Prostate gland (tissue), 2 donors: ENCODE measurements at regions not wholly inside any gene's neighbourhood (a gene's known extent, or its start where the extent isn't known, plus 50 kb on each side); places are given as distances from the start of the nearest gene placed in this dataset.

ENCODE experiments used
- POLR2A ChIP-seq: fragments of 450-650 bp; IDR thresholded peaks from one replicate; pipeline ENCODE4 v1.6.1; 2016; ENCODE audit warnings: antibody characterized with exemption, mild to moderate bottlenecking
- POLR2AphosphoS5 ChIP-seq: sonication (generic); formaldehyde crosslinking; IDR thresholded peaks from one replicate; pipeline ENCODE4 v1.6.1; 2017; ENCODE audit warnings: antibody characterized with exemption
- TF ChIP-seq, protein P1 (sequence below), 4 experiments: fragments of 200-600 bp in 2 of 4; fragments of 450-650 bp in 2 of 4; sonication (generic) in 2 of 4; IDR thresholded peaks; 1 replicate in 3 of 4; 2 replicates in 1 of 4; pipeline ENCODE4 v1.5.1; 2016 to 2019; ENCODE audit warnings: antibody characterized with exemption in 4 of 4, mild to moderate bottlenecking in 2 of 4, moderate library complexity in 2 of 4

DNA sequence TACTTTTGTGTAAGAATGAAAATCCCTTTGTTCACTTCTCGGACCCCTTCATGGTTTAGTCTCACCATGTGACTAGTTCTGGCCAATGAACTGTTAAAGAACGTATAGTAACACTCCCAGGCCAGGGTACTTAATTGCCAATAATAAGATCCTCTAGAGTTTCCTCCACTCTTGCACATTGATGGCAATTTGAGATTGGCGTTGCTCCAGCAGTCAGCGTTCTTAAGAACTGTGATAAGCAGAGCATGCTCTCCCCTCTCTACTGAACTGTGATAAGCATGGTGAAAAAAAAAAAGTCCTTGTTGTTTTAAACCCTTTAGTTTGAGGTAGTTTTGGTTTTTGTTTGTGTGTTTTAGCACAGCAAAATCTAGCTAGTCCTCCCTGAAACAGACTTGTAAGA, 854.5 kb downstream of the SLC6A15 start:
- TF ChIP-seq, protein P1, sequence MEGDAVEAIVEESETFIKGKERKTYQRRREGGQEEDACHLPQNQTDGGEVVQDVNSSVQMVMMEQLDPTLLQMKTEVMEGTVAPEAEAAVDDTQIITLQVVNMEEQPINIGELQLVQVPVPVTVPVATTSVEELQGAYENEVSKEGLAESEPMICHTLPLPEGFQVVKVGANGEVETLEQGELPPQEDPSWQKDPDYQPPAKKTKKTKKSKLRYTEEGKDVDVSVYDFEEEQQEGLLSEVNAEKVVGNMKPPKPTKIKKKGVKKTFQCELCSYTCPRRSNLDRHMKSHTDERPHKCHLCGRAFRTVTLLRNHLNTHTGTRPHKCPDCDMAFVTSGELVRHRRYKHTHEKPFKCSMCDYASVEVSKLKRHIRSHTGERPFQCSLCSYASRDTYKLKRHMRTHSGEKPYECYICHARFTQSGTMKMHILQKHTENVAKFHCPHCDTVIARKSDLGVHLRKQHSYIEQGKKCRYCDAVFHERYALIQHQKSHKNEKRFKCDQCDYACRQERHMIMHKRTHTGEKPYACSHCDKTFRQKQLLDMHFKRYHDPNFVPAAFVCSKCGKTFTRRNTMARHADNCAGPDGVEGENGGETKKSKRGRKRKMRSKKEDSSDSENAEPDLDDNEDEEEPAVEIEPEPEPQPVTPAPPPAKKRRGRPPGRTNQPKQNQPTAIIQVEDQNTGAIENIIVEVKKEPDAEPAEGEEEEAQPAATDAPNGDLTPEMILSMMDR (IDR thresholded peaks at IDR 0.05), result no peak
- no peak for TF ChIP-seq POLR2AphosphoS5
- TF ChIP-seq POLR2A, result no peak
